Calu3 (cell line): ENCODE measurements at regions not wholly inside any gene's neighbourhood (a gene's known extent, or its start where the extent isn't known, plus 50 kb on each side); places are given as distances from the start of the nearest gene placed in this dataset.
"Not testable (repeated sequence)": the region's sequence is repeated elsewhere in the genome, so short reads cannot be mapped to it uniquely, and the experiment has no call there.

ENCODE experiments used
- BruUV-seq: library from RNA; stranded (reverse); fragments of 400-500 nt; replicated peaks from 2 replicates; lab custom pipeline; 2021; lab: Mats Ljungman, UMichigan
- CTCF ChIA-PET: fragments of 300-600 bp; sonication (Branson Sonifier 250); formaldehyde crosslinking; loops from one replicate; lab custom pipeline; 2022; ENCODE audit warnings: antibody characterized with exemption; lab: Charles Lee
- DNase-seq: peaks from one replicate; pipeline ENCODE4 v3.0.0; 2022
- H3K27ac Mint-ChIP-seq: one replicate; pipeline ENCODE4 v1.8.0; 2022; ENCODE audit warnings: mixed read lengths; ENCODE audit not compliant: unreplicated experiment
- H3K27me3 Mint-ChIP-seq: one replicate; pipeline ENCODE4 v1.8.0; 2022; ENCODE audit warnings: mixed read lengths; ENCODE audit not compliant: unreplicated experiment
- H3K36me3 Mint-ChIP-seq: one replicate; pipeline ENCODE4 v1.8.0; 2022; ENCODE audit warnings: mild to moderate bottlenecking, moderate library complexity, mixed read lengths; ENCODE audit not compliant: insufficient read depth, unreplicated experiment
- H3K4me1 Mint-ChIP-seq: one replicate; pipeline ENCODE4 v1.8.0; 2022; ENCODE audit warnings: mild to moderate bottlenecking, low read depth, mixed read lengths; ENCODE audit not compliant: unreplicated experiment
- H3K4me3 Mint-ChIP-seq: one replicate; pipeline ENCODE4 v1.8.0; 2022; ENCODE audit warnings: mild to moderate bottlenecking, low read depth, moderate library complexity, mixed read lengths; ENCODE audit not compliant: unreplicated experiment
- H3K9me3 Mint-ChIP-seq: one replicate; pipeline ENCODE4 v1.8.0; 2022; ENCODE audit warnings: low read depth, mixed read lengths; ENCODE audit not compliant: unreplicated experiment
- intact Hi-C: fragments of 100-400 bp; cut with micrococcal nuclease; formaldehyde crosslinking; loops from one replicate; pipeline ENCODE4 v1.10.0; 2022; ENCODE audit not compliant: unreplicated experiment
- TF ChIP-seq, protein P1 (sequence below): fragments of 200-600 bp; IDR thresholded peaks from one replicate; pipeline ENCODE4 v1.8.0; 2022; ENCODE audit warnings: antibody characterized with exemption; ENCODE audit not compliant: unreplicated experiment

DNA sequence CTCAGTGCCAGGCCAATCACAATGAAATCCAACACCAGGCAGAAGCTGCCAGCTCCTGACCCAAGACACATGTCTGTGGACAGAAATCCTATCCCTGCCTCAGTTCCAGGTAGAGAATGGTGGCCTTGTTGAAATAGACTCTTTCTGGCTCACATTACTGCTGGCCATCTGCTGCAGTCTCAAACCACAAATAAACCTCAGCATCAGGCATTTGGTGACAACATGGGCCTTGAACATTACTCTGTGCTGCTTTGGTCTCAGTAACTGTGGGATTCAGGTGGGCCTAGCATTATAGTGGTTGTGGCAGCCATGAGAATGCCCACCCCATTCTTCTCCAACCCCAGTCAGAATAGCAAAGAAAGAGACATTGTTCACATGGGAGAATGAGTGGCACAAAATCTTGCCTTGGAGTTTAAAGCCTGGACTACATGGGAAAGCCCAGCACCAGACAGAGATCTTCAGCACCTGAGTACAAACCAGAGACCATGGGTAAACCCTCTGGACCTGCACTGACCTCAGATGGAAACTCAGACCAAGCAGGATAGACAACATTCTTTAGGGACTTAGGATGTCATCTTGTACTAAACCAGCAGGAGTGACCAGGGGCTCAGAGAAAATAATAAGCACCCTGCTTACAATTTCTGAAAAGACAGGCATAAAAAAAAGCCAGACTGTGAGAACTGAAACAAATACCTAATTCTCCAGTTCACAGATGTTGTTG, 50.4 kb upstream of the TRAM1L1 start:
- CTCF ChIA-PET, result interaction anchor here (2.2 kb wide), 1 partner anchor 898 kb away, joined by 5 read pairs; no protein-coding TSS in a partner anchor
- no TSS peak for BruUV-seq
- peaks cover 5% of the 10 kb centered on the region for H3K9me3 Mint-ChIP-seq
- H3K4me1 Mint-ChIP-seq, result peaks cover 20% of the 10 kb centered on the region
- no peak overlapping the region for H3K4me3 Mint-ChIP-seq
- no peaks in the 10 kb centered on the region for H3K27me3 Mint-ChIP-seq
- TF ChIP-seq, protein P1, sequence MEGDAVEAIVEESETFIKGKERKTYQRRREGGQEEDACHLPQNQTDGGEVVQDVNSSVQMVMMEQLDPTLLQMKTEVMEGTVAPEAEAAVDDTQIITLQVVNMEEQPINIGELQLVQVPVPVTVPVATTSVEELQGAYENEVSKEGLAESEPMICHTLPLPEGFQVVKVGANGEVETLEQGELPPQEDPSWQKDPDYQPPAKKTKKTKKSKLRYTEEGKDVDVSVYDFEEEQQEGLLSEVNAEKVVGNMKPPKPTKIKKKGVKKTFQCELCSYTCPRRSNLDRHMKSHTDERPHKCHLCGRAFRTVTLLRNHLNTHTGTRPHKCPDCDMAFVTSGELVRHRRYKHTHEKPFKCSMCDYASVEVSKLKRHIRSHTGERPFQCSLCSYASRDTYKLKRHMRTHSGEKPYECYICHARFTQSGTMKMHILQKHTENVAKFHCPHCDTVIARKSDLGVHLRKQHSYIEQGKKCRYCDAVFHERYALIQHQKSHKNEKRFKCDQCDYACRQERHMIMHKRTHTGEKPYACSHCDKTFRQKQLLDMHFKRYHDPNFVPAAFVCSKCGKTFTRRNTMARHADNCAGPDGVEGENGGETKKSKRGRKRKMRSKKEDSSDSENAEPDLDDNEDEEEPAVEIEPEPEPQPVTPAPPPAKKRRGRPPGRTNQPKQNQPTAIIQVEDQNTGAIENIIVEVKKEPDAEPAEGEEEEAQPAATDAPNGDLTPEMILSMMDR, result peak; percentile 25
- intact Hi-C loops, result loop anchor here (2.0 to 10.0 kb wide), 3 partner anchors 329 to 1135 kb away; no protein-coding TSS in a partner anchor
- peak overlapping the region; percentile 4 for H3K27ac Mint-ChIP-seq
- H3K36me3 Mint-ChIP-seq, result no peaks in the 10 kb centered on the region
- peak; percentile 4 for DNase-seq

DNA sequence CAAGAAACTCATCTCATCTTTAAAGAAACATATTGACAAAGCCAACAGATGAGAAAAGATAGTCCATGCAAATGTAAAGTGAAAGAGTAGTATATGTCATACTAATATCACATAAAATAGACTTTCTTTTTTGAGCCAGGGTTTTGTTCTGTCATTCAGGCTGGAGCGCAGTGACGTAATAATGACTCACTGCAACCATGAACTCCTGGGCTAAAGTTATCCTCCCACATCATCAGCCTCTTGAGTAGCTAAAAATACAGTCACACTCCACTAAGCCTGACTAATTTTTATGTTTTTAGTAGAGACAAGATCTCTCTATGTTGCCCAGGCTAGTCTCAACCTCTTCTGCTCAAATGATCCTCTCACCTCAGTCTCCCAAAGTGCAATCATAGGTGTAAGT, 51.8 kb upstream of the TRAM1L1 start:
- Mint-ChIP-seq H3K4me1 (peaks cover 20% of the 10 kb centered on the region), H3K4me3 (no peak overlapping the region), H3K9me3 (peaks cover 5% of the 10 kb centered on the region), H3K27ac (no peak overlapping the region), H3K27me3 (no peaks in the 10 kb centered on the region), H3K36me3 (no peaks in the 10 kb centered on the region)
- CTCF ChIA-PET, result no interaction called here
- no TSS peak for BruUV-seq
- TF ChIP-seq, protein P1, result no peak
- intact Hi-C loops, result loop anchor here (10.0 kb wide), 2 partner anchors 328 to 782 kb away; no protein-coding TSS in a partner anchor
- peak; percentile 8 for DNase-seq

DNA sequence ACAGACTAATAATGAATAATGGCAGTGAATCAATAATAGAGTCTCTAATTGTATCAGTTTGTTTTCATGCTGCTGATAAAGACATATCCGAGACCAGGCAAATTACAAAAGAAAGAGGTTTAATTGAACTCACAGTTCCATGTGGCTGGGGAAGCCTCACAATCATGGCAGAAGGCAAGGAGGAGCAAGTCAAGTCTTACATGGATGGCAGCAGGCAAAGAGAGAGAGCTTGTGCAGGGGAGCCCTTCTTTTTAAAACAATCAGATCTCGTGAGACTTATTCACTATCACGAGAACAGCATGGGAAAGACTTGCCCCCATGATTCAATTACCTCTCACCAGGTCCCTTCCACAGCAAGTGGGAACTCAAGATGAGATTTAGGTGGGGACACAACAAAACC, 53.4 kb upstream of the TRAM1L1 start:
- DNase-seq, H3K27ac Mint-ChIP-seq, BruUV-seq, H3K36me3 Mint-ChIP-seq, H3K27me3 Mint-ChIP-seq, CTCF ChIA-PET, H3K9me3 Mint-ChIP-seq, H3K4me3 Mint-ChIP-seq: not testable (repeated sequence)
- intact Hi-C loops, result loop anchor here (10.0 kb wide), 2 partner anchors 326 to 784 kb away; no protein-coding TSS in a partner anchor
- H3K4me1 Mint-ChIP-seq, result peaks cover 20% of the 10 kb centered on the region

DNA sequence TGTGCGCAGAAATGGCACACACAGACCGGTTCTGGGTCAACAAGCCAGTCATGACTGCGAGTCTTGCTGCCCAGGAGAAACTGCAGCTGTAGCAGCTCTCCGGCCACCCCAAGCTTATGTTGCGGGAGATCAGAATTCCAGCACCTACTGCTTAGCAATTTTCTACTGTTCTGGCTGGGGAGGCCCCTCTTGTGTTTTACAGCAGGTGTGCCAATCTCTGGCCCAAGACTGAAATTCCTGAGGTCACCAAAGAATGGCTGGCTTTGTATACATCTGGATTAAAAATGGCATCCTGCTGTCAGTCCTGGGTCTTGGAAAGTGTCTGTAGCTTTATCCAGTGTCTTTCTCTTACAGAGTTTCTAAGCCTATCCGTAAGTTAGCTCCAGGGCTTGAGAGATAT, 68.9 kb upstream of the TRAM1L1 start:
- Mint-ChIP-seq H3K4me3 (no peak overlapping the region), H3K36me3 (no peaks in the 10 kb centered on the region), H3K9me3 (peaks cover 8% of the 10 kb centered on the region), H3K27me3 (no peaks in the 10 kb centered on the region), H3K4me1 (no peaks in the 10 kb centered on the region), H3K27ac (no peak overlapping the region)
- CTCF ChIA-PET, result no interaction called here
- intact Hi-C loops, result no loop called here
- no TSS peak for BruUV-seq
- DNase-seq, result no peak
- TF ChIP-seq, protein P1, result no peak

DNA sequence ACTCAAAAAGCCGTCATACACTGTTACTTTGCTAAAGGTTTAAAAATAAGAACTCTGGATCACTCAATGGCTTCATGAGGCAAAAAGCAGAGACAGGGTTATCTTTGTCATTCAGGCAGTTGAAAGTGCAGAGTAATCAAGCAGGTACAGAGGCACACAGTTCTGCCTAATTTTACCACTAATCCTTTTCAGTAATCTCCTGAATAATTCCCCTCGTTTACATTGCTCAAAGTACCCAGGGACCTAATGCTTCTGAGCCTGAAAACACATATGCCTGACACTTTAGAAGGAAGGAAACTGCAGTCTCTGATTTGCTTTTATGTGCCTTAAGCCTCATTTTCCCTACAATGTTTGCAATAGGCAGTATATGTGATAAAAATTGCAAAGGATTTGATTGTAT, 71.4 kb upstream of the TRAM1L1 start:
- Mint-ChIP-seq H3K9me3 (peaks cover 2% of the 10 kb centered on the region), H3K4me1 (no peaks in the 10 kb centered on the region), H3K27me3 (no peaks in the 10 kb centered on the region), H3K27ac (no peak overlapping the region), H3K36me3 (no peaks in the 10 kb centered on the region), H3K4me3 (no peak overlapping the region)
- CTCF ChIA-PET, result no interaction called here
- no TSS peak for BruUV-seq
- no peak for DNase-seq
- intact Hi-C loops, result no loop called here
- TF ChIP-seq, protein P1, result no peak
